C4-2B (cell line): ENCODE measurements at regions not wholly inside any gene's neighbourhood (a gene's known extent, or its start where the extent isn't known, plus 50 kb on each side); places are given as distances from the start of the nearest gene placed in this dataset.

Experiments
- CTCF ChIP-seq: fragments of 450-650 bp; conservative IDR thresholded peaks from 2 replicates; pipeline ENCODE4 v1.5.1; 2017; ENCODE audit warnings: mild to moderate bottlenecking
- ZFX ChIP-seq: fragments of 450-650 bp; IDR thresholded peaks from 2 replicates; pipeline ENCODE4 v1.6.1; 2017

GRCh38 chr10:4215485-4215884 is 430.5 kb upstream of the KLF6 start:
- no peak for TF ChIP-seq CTCF
- TF ChIP-seq ZFX = no peak
